Esophagus squamous epithelium (tissue), 4 donors: ENCODE measurements at regions not wholly inside any gene's neighbourhood (a gene's known extent, or its start where the extent isn't known, plus 50 kb on each side); places are given as distances from the start of the nearest gene placed in this dataset.

Experiments used
- POLR2A ChIP-seq, 4 donors: fragments of 450-650 bp; IDR thresholded peaks; one replicate each; pipeline ENCODE4 v1.6.1; 2017; ENCODE audit warnings: antibody characterized with exemption in 4 of 4, mild to moderate bottlenecking in 4 of 4, moderate library complexity in 3 of 4
- TF ChIP-seq, protein P1 (sequence below), 6 experiments: fragments of 450-650 bp in 4 of 6; fragments of 200-600 bp in 2 of 6; sonication (generic) in 2 of 6; IDR thresholded peaks; one replicate each; pipeline ENCODE4 v1.5.1; 2016 to 2019; ENCODE audit warnings: antibody characterized with exemption in 6 of 6, mild to moderate bottlenecking in 4 of 6, moderate library complexity in 4 of 6

DNA sequence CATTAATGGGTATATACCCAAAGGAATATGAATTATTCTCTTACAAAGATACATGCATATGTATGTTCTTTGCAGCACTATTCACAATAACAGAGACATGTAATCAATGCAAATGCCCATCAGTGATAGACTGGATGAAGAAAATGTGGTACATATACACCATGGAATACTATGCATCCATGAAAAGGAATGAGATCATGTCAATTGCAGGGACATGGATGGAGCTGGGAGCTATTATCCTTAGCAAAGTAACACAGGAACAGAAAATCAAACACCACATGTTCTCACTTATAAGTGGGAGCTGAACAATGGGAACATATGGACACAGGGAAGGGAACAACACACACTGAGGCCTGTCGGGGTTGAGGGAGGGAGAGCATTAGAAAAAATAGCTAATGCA, 141.1 kb upstream of the HS3ST4 start:
- TF ChIP-seq, protein P1, sequence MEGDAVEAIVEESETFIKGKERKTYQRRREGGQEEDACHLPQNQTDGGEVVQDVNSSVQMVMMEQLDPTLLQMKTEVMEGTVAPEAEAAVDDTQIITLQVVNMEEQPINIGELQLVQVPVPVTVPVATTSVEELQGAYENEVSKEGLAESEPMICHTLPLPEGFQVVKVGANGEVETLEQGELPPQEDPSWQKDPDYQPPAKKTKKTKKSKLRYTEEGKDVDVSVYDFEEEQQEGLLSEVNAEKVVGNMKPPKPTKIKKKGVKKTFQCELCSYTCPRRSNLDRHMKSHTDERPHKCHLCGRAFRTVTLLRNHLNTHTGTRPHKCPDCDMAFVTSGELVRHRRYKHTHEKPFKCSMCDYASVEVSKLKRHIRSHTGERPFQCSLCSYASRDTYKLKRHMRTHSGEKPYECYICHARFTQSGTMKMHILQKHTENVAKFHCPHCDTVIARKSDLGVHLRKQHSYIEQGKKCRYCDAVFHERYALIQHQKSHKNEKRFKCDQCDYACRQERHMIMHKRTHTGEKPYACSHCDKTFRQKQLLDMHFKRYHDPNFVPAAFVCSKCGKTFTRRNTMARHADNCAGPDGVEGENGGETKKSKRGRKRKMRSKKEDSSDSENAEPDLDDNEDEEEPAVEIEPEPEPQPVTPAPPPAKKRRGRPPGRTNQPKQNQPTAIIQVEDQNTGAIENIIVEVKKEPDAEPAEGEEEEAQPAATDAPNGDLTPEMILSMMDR (IDR thresholded peaks at IDR 0.05): no peak
- TF ChIP-seq POLR2A (IDR thresholded peaks at IDR 0.05): no peak
